ENCODE measurements at regions not wholly inside any gene's neighbourhood (a gene's known extent, or its start where the extent isn't known, plus 50 kb on each side); places are given as distances from the start of the nearest gene placed in this dataset.

DNA sequence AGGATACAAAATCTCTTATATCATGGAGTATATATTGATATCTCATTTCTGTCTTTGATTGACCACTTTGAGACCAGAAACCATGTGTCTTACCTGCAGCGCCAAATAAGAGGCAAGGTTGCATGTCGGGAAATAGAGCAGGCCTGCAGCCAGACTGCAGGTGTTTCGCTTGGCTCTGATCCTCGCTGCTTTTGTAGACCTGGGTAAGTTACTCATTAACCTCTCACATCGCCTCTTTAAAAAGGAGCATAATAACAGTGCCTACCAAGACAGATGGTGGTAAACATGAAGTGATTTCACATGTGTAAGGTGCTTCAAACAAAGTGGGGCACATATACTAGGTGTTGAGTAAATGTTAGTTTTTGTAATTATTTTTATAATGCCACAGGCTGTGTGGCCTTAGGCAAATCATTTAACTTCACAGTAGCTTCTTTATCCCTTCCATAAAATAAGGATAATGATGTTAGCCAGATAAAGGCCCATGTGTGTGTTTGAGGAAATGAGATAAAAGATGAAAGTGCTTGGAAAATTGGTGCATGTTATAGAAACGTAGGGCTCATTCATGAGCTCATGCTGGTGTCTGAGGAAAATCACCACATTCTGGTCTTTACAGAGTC is 248.8 kb upstream of the MAP3K7 start:
- H3K4me3 ChIP-seq (ENCODE audit: low read length), result no peak overlapping the region
- H3K27ac ChIP-seq (ENCODE audit: low read length), result no peak overlapping the region
- no peaks in the 10 kb centered on the region for H3K4me1 ChIP-seq (ENCODE audit: low read length)
- H3K27me3 ChIP-seq (ENCODE audit: low read depth, low read length), result no peaks in the 10 kb centered on the region
- no peaks in the 10 kb centered on the region for H3K79me2 ChIP-seq (ENCODE audit: low read length)
- H2AFZ ChIP-seq (ENCODE audit: low read depth, low read length), result no peak overlapping the region
- no peaks in the 10 kb centered on the region for H3K9me3 ChIP-seq (ENCODE audit: insufficient read depth, low read length)
- no peak overlapping the region for H3K4me2 ChIP-seq (ENCODE audit: low read length)
- no peak overlapping the region for H3K9ac ChIP-seq (ENCODE audit: low read length)
- H4K20me1 ChIP-seq (ENCODE audit: insufficient read depth, low read length), result no peaks in the 10 kb centered on the region
- TF ChIP-seq EZH2phosphoT487 (IDR thresholded peaks at IDR 0.05; ENCODE audit: low read depth), result no peak
- TF ChIP-seq, protein P1, sequence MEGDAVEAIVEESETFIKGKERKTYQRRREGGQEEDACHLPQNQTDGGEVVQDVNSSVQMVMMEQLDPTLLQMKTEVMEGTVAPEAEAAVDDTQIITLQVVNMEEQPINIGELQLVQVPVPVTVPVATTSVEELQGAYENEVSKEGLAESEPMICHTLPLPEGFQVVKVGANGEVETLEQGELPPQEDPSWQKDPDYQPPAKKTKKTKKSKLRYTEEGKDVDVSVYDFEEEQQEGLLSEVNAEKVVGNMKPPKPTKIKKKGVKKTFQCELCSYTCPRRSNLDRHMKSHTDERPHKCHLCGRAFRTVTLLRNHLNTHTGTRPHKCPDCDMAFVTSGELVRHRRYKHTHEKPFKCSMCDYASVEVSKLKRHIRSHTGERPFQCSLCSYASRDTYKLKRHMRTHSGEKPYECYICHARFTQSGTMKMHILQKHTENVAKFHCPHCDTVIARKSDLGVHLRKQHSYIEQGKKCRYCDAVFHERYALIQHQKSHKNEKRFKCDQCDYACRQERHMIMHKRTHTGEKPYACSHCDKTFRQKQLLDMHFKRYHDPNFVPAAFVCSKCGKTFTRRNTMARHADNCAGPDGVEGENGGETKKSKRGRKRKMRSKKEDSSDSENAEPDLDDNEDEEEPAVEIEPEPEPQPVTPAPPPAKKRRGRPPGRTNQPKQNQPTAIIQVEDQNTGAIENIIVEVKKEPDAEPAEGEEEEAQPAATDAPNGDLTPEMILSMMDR (IDR thresholded peaks at IDR 0.05; ENCODE audit: low read depth, low read length), result no peak
- H3K36me3 ChIP-seq (replicated peaks; ENCODE audit: low read depth, low read length), result no peaks in the 10 kb centered on the region

DNA sequence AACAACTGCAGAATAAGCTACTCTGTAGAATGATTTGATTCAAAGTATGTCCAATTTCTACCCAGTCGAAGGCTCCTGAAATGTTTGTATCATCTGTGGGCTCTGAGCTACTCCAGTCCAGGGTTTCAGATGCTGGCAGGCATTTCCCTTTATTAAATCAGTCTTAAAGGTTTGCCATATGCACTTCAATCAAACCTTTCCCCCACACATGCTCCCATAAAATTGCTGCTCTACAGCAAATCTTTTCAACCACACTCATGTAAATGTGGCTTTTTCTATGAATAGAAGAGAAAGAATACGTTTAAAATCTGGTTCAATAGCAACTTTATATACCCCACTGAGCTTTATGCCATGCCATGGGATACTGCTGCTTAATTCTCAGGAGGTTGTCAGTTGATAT is 242.4 kb upstream of the MAP3K7 start:
- H3K4me2 ChIP-seq (ENCODE audit: low read length), result no peak overlapping the region
- TF ChIP-seq EZH2phosphoT487 (IDR thresholded peaks at IDR 0.05; ENCODE audit: low read depth), result no peak
- TF ChIP-seq, protein P1 (IDR thresholded peaks at IDR 0.05; ENCODE audit: low read depth, low read length), result no peak
- H3K9me3 ChIP-seq (ENCODE audit: insufficient read depth, low read length), result no peaks in the 10 kb centered on the region
- no peaks in the 10 kb centered on the region for H4K20me1 ChIP-seq (ENCODE audit: insufficient read depth, low read length)
- H3K4me3 ChIP-seq (ENCODE audit: low read length), result no peak overlapping the region
- no peak overlapping the region for H3K27ac ChIP-seq (ENCODE audit: low read length)
- H3K9ac ChIP-seq (ENCODE audit: low read length), result no peak overlapping the region
- no peaks in the 10 kb centered on the region for H3K27me3 ChIP-seq (ENCODE audit: low read depth, low read length)
- H3K79me2 ChIP-seq (ENCODE audit: low read length), result no peaks in the 10 kb centered on the region
- no peak overlapping the region for H2AFZ ChIP-seq (ENCODE audit: low read depth, low read length)
- H3K4me1 ChIP-seq (ENCODE audit: low read length), result no peaks in the 10 kb centered on the region
- no peaks in the 10 kb centered on the region for H3K36me3 ChIP-seq (replicated peaks; ENCODE audit: low read depth, low read length)

DNA sequence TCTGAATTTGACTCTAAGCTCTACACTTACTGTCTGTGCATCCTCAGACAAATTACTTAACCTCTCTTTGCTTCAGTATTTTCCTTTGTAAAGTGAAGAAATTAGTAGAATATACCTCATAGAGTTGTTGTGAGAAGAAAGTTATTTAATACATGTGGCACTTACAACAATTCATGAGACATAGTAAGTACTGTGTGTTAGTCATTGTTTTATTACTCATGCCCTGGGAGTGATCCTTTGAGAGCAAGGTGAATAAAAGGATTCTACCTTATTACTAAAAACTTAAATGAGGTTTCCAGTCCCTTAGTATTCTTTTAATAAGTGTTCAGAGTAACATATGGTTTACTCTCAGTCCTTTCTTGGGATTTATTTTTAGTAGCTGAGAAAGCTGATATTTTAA is 233.6 kb upstream of the MAP3K7 start:
- Histone ChIP-seq H3K27me3 (ENCODE audit: low read depth, low read length) (no peaks in the 10 kb centered on the region), H3K36me3 (replicated peaks; ENCODE audit: low read depth, low read length) (no peaks in the 10 kb centered on the region), H3K4me2 (ENCODE audit: low read length) (no peak overlapping the region), H3K4me1 (ENCODE audit: low read length) (no peaks in the 10 kb centered on the region), H2AFZ (ENCODE audit: low read depth, low read length) (no peak overlapping the region), H3K9me3 (ENCODE audit: insufficient read depth, low read length) (no peaks in the 10 kb centered on the region), H3K79me2 (ENCODE audit: low read length) (no peaks in the 10 kb centered on the region), H3K27ac (ENCODE audit: low read length) (no peak overlapping the region), H3K9ac (ENCODE audit: low read length) (no peak overlapping the region), H3K4me3 (ENCODE audit: low read length) (no peak overlapping the region), H4K20me1 (ENCODE audit: insufficient read depth, low read length) (no peaks in the 10 kb centered on the region)
- TF ChIP-seq EZH2phosphoT487 (IDR thresholded peaks at IDR 0.05; ENCODE audit: low read depth), result no peak
- TF ChIP-seq, protein P1 (IDR thresholded peaks at IDR 0.05; ENCODE audit: low read depth, low read length), result no peak

DNA sequence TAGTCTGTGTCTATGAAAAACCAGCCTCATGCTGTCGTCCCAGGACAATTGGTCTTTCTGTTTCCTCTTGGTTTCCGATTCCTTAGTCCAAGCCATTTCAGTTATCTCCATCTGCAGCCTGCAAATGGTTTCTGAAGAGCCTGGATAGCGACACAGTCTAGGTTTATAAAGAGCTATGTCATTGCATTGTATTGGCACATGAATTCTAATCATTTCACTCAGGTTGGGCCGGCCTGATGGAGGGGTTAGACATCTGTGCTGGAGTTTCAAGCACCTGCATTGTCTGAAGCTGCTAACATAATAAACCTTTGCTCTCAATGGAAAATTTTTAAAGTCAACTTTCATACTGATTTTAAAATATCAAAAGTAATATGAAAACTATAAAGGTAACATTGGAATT is 232.6 kb upstream of the MAP3K7 start:
- TF ChIP-seq, protein P1 (IDR thresholded peaks at IDR 0.05; ENCODE audit: low read depth, low read length), result no peak
- H4K20me1 ChIP-seq (ENCODE audit: insufficient read depth, low read length), result no peaks in the 10 kb centered on the region
- H3K4me3 ChIP-seq (ENCODE audit: low read length), result no peak overlapping the region
- H3K4me1 ChIP-seq (ENCODE audit: low read length), result no peaks in the 10 kb centered on the region
- H3K27ac ChIP-seq (ENCODE audit: low read length), result no peak overlapping the region
- H3K27me3 ChIP-seq (ENCODE audit: low read depth, low read length), result no peaks in the 10 kb centered on the region
- no peak overlapping the region for H3K4me2 ChIP-seq (ENCODE audit: low read length)
- H3K36me3 ChIP-seq (replicated peaks; ENCODE audit: low read depth, low read length), result no peaks in the 10 kb centered on the region
- no peaks in the 10 kb centered on the region for H3K9me3 ChIP-seq (ENCODE audit: insufficient read depth, low read length)
- no peaks in the 10 kb centered on the region for H3K79me2 ChIP-seq (ENCODE audit: low read length)
- no peak overlapping the region for H2AFZ ChIP-seq (ENCODE audit: low read depth, low read length)
- H3K9ac ChIP-seq (ENCODE audit: low read length), result no peak overlapping the region

All from OCI-LY3 (cell line).